Hindlimb muscle (tissue), 1 donor: ENCODE measurements at regions not wholly inside any gene's neighbourhood (a gene's known extent, or its start where the extent isn't known, plus 50 kb on each side); places are given as distances from the start of the nearest gene placed in this dataset.

Experiments used
- DNase-seq: peaks from one replicate; pipeline ENCODE4 v3.0.0-alpha.2; 2013

DNA sequence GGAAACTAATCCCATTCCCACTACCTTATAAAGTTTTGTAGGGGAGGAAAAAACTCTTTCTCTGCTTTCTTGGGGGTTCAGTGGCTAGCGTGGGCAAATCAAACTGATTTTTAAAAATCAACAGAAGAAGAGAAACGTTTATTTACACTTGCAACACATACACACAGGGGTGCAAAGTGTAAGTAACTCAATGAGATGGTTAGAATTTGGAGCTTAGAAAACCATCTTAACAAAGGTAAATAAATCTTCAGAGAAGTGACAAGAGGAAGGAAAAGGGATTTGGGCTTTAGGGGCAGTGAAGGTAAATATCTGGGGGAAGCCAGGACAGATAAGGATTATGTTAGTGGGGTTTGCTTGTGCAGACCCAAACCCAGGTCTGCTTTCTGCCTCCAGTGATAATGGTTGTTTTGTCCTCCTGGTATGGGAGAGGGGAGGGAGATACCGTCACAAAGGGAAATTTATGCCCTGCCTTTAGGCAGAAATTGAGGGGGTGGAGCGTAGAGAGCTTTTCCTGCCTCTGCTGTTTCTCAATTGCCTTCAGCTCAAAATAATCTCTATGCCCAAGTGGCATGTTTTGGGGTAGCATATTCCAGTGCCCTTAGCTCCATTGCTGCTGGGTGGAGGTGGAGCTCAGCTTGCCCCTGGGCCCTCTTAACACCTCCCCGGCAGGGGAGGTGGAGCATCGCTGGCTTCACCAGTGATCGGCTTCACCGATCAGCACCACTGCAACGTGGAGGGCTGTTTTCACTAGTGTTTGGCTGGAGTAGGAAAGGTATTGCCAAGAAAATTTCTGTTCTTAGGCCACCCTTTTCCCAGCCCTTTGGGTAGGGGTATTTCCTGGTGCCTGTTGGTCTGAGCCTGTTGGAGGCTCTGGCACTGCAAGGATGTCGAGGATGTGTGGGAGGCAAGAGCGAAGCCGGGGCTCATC, 92.2 kb downstream of the TEX51 start:
- no peak for DNase-seq

DNA sequence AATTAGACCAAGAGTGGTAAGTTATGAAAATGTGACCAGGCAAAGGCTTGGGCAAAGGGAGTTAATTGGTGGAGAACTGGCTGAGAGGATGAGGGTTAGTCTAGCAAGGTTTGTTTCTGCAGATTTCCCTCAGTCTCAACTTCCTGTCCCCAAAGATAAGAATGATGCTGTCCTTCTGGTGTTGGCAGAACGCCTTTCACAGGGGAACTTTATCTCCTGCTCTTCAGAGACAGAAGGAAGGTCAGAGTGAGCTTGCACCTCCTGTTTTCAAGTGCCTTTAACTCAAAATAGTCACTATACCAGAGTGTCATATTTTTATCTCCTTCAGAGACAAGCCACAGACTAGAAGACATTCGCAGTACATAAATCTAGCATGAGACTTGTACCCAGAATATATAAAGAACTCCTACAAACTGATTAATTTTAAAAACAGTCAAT, 95.7 kb downstream of the TEX51 start:
- DNase-seq, result no peak

DNA sequence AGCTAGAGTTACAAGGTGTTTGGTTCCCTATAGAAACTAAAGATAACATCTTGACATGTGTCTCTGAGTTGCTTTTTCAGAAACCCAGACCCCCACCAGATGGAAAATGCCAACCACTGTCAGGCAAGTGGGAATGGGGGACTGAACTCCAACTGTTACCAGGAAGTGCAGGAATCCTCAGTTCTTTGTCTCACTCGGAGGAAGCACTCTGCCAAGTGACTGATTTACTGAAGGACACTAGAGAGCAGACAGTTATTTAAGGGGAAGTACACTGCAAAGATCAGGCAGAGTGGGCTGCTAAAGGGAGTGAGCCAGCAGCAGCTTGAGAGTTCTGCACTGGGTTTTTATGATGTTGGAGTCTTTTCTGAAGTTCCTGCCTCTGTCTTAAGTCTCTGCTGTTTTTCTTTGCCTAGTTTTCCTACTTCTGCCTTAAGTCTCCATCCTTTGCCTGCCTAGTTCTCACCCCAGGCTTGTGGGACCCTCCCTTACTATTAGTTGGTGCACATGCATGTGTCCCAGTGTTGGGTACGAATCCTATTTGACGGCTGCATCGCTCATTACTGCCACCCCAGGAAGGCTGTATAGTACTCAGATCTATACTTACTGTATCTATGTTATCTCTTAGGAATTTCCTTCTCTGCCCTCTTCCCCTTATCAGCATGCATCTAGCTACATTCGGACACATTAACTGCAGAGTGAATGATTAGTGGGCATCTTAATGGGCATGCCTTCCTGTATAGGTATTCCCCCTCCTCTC, 97.1 kb downstream of the TEX51 start:
- DNase-seq, result no peak

DNA sequence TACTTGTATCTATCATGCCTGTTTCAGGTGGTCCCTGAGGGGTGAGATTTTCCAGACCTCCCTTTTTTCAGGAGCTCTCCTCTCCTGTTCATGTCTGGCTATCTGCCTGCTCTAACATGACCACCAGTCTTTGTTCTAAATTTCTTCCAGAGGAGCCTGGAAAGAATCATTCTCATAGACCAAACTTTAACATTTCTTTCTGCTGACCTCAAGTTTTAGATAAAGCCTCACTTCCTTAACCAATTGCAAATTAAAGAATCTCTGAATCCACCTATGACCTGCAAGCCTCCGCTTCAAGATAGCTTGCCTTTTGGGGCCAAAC, 97.6 kb downstream of the TEX51 start:
- DNase-seq, result no peak
